GM19035 (cell line): ENCODE measurements at regions not wholly inside any gene's neighbourhood (a gene's known extent, or its start where the extent isn't known, plus 50 kb on each side); places are given as distances from the start of the nearest gene placed in this dataset.
"Not testable (repeated sequence)": the region's sequence is repeated elsewhere in the genome, so short reads cannot be mapped to it uniquely, and the experiment has no call there.

ENCODE experiments used
- ATAC-seq: cut with Tn5 transposase; IDR thresholded peaks from one replicate; pipeline ENCODE4 v1.9.1; 2021; ENCODE audit not compliant: unreplicated experiment

DNA sequence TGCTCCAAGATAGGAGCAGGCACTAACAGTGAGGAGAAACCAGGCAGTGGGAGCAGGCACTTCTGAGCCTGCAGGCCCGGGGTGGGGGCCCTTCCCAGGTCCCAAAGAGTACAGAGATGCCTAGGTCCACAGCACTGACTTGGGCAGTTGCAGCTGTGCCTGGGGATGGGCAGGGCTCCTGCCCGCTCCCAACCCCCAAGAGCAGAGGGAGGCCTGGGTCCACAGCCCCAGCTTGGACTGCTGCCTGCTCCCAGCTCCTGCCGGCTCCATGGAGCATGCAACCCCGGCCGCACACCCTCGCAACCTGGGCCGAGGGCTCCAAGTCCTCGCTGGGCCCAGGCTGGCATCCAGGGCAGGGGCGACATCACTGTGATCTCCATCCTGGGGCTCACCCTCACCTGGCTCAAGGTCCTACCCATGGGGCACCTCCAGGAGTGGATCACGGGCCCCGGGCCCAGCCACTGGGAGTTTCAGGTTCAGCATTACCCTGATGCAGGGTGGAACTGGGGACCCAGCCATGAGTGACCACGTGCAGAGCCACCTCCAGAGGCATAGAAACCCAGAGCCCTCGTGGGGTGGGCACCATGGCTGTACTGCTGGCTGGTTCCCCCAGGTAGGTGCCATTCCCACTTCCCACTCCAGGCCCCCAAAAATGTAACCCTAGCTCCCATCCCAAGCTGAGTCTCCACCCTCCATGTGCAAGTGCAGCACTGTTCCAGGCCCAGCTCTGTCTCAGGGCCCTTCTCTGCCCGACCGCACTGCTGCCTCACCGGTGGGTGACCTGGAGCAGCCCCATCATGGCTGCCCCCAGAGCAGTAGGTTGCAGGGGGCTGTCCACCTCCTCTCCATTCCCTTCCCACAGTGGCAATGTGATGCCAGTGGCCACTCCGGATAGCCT, 325.6 kb downstream of the NR4A2 start:
- ATAC-seq: no peak

DNA sequence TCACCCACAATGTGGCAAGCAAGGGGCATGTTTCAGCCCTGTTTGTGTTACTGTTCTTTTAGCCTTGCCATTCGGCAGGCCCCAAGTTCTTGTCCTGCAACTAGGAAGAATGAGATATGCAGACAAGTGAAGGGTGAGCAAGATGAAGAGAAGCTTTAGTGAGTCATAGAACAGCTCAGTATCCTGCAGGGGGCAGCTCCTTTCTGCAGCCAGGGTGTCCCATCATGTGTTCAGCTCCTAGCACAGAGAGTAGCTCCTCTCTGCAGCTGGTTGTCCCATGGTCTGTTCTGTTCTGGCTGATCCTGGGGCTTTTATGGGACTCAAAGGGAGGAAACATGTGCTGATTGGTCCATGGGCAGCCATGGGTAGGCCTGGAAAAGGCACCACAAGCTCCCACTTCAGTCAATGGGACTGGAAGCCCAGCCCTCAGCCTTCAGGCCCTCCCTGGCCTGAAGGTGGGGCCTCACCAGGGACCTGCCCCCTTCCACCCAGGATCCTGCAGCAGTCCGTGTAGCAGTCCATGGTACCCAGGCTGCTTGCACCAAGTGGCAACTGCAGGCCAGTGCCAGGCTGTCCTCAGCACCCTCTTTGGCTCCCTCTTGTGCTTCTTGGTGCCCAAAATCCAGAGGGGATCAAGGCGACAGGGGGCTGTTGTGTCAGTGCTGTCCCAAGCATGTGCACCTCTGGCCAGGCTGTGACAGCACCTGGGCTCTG, 326.4 kb downstream of the NR4A2 start:
- ATAC-seq: no peak

DNA sequence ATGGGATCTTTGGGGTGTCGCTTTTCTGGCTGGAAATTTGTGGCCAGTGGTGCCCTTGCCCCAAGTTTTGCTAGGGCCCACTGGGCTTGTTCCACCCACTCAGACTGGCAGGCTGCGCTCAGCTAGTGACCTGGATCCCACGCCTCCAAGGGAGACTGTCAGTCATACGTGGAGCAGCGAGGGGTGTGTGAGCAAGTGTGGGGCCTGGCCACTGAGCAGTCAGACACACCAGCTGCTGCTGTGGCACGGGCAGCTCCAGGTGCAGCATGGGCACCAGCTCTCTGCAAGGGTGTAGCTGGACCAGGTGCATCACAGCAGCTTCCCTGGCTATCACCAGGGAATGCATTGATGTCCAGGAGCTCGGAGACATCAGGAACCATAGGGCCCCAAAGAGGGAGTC, 327.0 kb downstream of the NR4A2 start:
- ATAC-seq: no peak

DNA sequence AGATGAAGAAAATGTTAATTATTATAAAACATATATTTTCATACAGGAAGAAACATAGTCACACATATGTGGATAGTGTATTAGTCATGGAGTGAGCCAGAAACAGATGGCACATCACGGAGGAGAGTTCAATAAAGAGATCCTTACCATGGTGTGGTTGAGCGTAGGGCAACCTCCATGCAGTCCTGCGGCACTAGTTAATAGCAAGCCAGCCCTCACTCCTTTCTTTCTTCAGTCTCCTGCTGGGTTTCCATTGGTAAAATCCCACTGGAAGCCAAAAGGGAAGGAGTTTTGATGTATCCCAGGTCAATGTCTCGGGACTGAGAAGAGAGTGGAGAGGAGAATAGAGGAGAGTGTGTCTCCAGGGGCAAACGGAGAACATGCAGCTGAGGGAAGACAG, 328.1 kb downstream of the NR4A2 start:
- ATAC-seq: no peak

DNA sequence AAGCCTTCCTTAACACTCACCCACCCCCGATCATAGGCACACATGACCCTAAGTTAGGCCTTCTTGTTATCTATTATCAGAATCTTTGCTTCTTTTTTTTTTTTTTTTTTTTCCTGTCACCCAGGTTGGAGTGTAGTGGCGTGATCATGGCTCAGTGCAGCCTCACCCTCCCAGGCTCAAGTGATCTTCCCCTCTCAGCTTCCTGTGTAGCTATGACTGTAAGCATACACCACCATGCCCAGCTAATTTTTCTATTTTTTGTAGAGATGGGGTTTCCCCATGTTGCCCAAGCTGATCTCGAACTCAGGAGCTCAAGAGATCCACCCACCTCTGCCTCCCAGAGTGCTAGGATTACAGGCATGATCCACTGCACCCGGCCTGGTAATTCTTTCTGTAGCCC, 328.7 kb downstream of the NR4A2 start:
- no peak for ATAC-seq

DNA sequence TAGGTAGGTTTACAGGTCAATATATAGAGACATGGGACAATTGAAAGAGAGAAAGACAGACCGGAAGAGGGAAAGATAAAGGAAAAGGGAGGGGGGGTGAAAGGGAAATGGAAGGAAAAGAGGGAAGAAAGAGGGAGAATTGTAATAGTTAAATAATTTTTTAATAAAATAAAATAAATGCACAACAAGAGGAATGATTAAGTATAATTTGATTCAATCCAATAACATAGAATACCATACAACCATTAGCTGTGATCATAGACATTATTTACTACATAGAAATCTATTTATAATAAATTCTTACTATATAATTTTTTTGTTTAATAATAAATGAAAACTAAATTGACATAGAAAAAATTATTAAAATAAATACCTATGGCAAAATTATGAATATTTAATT, 330.7 kb downstream of the NR4A2 start:
- no peak for ATAC-seq

DNA sequence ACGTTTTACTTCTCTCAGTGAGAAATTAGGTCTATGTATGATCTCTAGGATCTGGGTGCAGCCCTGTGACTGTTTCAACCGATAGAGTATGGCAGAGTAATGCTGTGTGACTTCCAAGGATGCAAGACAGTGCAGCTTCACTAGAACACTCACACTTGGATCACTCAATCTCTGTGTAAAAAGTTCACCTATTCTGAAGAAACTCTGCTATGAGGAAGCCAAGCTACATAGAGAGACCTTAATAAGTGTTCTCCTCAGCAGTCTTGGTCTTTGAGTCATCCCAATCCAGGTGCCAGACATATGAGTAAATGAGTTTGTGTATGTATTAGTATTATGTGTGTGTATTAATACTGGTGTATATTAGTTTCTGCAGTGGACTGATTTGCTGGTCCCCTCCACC, 335.0 kb downstream of the NR4A2 start:
- no peak for ATAC-seq

DNA sequence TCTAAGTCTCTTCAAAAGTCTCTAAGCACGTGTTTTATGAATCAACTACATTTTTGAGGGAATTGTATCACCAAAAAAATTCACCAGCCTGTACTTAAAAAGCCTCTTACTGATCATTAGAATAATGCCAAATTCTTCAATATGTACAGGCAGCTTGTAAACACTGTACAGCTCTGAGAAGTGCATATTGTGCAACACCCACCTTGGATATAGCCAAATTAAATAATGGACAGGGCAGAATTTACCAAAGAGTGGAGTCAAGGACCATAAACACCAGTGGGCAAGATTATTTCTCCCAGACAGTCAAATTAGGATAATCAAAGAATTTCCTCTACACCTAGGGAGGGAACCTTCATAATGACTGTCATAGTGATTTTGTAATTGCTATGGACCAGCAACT, 338.2 kb downstream of the NR4A2 start:
- ATAC-seq: no peak

DNA sequence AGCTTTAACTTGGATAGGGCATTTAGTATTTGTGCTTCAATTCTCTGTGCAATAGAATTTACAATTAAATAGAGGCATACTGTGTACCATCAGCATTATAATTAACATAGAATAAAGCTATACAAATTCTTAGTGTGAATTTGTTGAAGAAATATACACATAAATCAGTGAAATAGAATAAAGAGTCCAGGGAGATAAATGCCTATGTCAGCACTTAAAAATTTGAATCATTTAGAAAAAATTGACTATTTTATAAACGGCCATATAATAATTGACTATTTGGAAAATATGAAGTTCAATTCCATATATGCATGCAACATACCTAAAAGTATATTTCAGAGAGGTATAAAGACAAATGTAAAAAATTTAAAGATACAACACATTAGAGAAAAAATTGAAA, 348.7 kb downstream of the NR4A2 start:
- no peak for ATAC-seq

DNA sequence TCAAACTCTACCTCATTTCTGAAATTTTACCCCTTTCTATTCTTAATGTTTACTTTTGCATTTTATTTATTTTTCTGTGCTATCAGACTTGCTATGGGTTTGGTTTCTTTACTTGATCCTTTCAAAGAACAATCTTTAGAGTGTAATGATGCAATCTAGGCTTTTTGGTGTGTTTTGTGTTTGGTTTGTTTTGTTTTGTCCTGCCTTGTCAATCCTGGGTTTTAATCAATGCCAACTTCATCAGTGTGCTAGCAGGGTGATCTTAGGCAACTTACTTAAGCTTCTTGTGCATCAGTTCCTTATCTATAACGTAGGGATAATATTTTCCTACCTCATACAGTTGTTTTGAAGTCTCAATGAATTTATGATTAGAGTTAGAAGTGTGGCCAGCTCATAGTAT, 350.4 kb downstream of the NR4A2 start:
- ATAC-seq: no peak

DNA sequence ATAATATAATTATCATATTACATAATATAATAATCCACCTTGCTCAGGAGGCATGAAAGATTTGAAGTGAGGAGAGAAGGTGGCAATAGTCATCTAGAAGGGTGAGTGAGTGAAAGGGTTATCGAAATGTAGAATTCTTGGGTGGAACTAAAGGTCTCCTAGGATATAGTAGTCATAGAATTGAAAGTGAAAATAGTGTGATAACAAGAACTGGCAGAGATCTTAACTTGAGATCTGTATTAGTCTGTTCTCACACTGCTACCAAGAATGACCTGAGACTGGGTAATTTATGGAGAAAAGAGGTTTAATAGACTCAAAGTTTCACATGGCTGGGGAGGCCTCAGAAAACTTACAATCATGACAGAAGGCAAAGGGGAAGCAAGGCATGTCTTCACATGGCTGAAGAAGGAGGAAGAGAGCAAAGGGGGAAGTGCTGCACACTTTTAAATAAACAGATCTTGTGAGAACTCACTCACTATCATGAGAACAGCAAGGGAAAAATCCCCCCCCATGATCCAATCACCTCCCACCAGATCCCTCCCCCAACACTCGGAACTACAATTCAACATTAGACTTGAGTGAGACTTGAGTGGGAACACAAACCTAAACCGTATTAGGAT, 351.5 kb downstream of the NR4A2 start:
- ATAC-seq: peak; percentile 50

DNA sequence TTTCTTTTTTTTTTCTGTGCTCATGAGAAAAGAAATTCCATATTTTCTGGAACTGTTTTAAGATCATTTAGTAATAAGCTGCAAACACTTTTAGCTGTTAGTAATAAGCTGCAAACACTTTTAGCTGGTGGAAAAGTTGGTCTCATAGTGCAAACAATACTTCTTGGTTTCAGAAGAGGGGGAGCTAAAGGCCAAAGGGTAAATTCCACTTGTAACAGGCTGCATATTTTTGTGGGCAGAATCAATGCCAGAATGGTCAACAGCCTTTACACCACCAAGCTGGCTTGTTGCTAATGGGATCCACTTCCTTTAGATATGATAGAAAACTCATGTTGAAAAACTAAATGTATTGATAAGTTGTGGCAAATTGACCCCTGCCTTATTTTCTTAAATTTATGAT, 356.8 kb downstream of the NR4A2 start:
- ATAC-seq: no peak

DNA sequence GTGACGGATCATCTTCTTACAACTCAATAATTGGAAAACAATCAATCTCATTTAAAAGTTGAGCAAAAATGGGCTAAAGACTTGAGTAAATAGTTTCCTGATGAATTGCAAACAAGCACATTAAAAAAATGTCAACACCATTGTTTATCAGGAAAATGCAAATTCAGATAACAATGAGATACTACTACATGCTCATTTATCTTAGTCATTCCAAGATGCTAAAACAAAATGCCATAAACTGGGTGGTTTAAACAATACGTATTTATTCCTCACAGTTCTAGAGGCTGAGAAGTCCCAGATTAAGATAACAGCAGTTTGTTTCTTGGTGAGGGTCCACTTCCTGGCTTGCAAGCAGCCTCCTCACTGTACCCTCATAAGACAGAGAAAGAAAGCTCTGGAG, 359.6 kb downstream of the NR4A2 start:
- ATAC-seq: no peak

DNA sequence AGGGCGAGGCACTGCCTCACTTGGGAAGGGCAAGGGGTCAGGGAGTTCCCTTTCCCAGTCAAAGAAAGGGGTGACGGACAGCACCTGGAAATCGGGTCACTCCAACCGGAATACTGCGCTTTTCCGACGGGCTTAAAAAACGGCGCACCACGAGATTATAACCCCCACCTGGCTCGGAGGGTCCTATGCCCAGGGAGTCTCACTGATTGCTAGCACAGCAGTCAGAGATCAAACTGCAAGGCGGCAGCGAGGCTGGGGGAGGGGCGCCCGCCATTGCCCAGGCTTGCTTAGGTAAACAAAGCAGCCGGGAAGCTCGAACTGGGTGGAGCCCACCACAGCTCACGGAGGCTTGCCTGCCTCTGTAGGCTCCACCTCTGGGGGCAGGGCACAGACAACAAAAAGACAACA, 366.5 kb downstream of the NR4A2 start:
- ATAC-seq: not testable (repeated sequence)

DNA sequence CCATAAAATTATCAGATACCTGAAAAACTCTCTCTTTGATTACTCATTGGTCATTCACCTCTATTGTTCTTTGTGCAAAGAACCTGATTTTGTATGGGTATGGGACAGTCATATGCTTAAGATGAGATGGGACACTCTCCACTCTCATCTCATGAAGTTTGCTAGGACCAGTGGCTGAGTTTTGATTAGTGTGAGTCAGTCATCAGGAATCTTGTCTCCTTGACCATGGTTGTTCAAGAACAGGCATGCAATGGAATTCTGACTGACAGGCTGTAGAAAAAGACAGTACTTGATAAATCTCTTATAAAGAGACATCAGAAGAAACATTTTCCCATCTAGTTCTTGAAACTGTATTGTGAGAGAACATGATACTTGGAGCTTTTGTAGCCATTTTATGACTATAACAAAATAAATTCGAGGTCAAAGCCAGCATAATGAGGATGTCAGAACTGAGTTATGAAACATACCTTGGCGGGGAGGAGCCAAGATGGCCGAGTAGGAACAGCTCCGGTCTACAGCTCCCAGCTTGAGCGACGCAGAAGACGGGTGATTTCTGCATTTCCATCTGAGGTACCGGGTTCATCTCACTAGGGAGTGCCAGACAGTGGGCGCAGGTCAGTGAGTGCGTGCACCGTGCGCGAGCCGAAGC, 367.0 kb downstream of the NR4A2 start:
- ATAC-seq: no peak

DNA sequence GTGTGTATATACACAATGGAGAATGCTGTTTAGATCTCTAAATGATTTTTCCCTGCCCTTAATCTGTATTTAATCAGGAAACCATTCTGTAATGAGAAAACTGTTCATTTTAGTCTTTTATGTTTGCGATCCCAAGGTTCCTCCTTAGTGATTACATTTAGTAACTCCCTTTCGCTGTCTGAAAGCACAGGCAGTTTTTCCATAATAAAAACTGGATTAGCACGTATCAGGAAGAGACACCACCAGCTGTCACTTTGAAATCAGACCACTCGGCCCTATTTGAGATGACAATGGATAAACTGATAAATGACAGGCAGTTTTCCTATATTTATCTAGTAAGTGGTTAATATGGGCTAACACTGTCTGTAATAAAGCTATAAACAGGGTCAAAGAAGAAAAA, 370.9 kb downstream of the NR4A2 start:
- ATAC-seq: no peak

DNA sequence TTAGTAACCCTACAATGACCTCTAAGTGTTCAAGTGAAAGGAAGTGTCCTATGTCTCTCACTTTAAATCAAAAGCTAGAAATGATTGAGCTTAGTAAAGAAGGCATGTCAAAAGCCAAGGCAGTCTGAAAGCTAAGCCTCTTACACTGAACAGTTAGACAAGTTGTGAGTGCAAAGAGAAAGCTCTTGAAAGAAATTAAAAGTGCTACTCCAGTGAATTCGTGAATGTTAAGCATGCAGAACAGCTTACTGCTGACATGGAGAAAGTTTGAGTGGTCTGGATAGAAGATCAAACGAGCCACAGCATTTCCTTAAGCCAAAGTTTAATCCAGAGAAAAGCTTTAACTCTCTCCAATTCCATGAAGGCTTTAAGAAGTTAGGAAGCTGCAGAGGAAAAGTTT, 373.7 kb downstream of the NR4A2 start:
- no peak for ATAC-seq

DNA sequence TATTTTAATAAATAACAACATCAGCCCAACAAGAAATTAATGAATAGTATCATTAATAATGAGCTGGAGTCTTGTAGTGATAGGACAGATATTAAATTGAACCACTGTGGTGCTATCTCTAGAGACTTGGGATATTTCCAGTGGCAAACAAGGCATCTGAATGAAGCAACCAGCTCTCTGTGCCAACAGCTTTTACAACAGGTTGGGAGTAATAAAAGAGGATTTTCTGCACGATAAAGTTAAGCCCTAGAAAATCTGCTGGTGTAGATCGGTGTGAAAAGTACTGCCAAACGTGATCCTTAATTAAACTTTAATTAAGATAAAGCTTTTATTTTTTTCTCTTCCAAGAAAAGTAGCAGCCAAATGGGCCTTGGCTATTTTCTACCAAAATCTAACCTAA, 385.5 kb downstream of the NR4A2 start:
- ATAC-seq: no peak

DNA sequence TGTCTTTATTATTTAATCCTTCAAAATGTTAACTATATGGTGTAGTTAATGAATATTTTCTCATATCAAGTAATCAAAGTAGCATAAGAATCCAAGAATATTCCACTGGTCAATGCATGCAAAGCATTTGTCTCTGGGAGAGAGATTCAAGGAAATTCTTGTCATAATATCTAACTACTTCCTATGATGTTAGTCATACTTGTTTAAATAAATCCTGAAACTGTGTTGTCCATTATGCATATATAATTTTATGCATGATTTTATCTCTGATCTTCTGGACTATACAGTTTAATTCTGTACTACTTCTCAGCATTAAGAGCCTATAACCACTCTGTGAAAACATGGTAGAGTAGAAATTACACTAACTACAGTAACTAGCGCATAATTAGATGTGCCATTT, 388.3 kb downstream of the NR4A2 start:
- ATAC-seq: no peak

DNA sequence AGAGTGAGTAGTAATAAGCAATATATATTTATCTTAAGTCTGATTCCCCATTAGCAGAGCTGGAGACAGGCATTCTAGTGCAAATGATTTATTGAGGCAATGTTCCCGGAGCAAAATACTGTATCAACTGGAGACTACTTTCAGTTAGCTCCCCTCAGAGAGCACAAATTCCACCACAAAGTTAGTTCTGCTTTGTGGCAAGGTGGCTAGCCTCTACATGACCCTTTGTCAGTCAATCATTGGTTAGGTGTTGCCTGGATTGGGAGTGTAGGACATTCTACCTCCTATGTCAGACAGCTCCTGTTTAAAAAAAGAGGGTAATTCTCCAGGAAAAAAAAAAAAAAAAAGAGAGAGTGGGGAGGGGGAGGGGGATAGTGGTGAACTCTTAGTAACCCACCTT, 402.2 kb downstream of the NR4A2 start:
- no peak for ATAC-seq

DNA sequence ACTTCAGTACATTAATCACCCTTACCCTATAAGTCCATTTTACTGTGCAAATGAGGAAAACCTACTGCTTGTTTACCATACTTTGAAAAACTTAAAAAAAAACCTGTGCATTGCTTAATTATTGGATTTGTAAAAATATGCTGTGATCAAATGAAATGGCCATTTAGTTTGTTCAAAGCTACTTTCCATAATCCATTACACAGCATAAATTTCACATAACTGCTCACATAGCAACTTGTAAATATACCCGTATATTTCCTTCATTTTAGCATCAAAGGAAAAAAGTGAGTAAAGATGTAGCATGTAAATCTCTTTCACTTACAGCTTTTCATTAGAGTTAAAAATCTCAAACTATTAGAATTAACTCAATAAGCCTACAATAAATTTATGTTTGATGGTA, 415.1 kb downstream of the NR4A2 start:
- no peak for ATAC-seq

DNA sequence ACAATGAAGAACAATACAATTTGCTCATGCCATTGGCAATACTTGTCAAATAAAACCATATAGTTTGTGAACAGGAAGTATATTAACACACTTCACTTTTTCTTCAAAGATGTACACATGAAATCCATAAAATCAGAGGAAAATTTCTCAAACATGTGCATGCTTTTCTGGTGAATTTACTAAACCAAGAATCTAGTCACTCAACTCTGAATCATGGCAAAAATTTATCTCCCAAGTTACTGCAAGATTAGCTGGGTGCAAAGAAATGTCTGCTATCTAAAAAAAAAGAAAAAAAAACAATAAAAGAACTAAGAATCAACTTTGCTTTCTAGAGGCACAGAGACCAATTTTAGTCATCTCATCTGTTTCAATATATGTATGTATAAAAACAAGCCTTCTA, 419.2 kb downstream of the NR4A2 start:
- no peak for ATAC-seq
